H1 (cell line): ENCODE measurements at regions not wholly inside any gene's neighbourhood (a gene's known extent, or its start where the extent isn't known, plus 50 kb on each side); places are given as distances from the start of the nearest gene placed in this dataset.

Experiments used
- CTCF ChIP-seq, 3 experiments: IDR thresholded peaks; 1 replicate in 2 of 3; 2 replicates in 1 of 3; pipeline versions ENCODE4 v1.5.1 to v1.6.1; 2011; ENCODE audit warnings: low read length in 3 of 3, mild to moderate bottlenecking in 3 of 3, inconsistent platforms in 2 of 3, low read depth in 1 of 3, moderate library complexity in 1 of 3; ENCODE audit not compliant: insufficient read depth in 1 of 3; ENCODE audit errors: control extremely low read depth in 1 of 3
- EZH2 ChIP-seq: fragments of 200-600 bp; sonication (generic); IDR thresholded peaks from 2 replicates; pipeline ENCODE4 v1.7.1; 2012; ENCODE audit warnings: low read depth, mild to moderate bottlenecking, moderate library complexity, low read length, inconsistent platforms; ENCODE audit not compliant: severe bottlenecking
- GTF2F1 ChIP-seq: IDR thresholded peaks from 2 replicates; pipeline ENCODE4 v1.6.1; 2012; ENCODE audit warnings: low read depth, low read length, improper control_type of control experiment, borderline replicate concordance
- JUND ChIP-seq: IDR thresholded peaks from 2 replicates; pipeline ENCODE4 v1.6.1; 2011; ENCODE audit warnings: mild to moderate bottlenecking, improper control_type of control experiment, low read length
- NANOG ChIP-seq: IDR thresholded peaks from 2 replicates; pipeline ENCODE4 v1.6.1; 2011; ENCODE audit warnings: low read length, low read depth, mild to moderate bottlenecking, inconsistent platforms; ENCODE audit not compliant: insufficient read depth, poor library complexity, severe bottlenecking
- SIN3A ChIP-seq, 2 experiments: IDR thresholded peaks in 1 of 2; conservative IDR thresholded peaks in 1 of 2; 2 replicates each; pipeline ENCODE4 v1.6.1; 2011 to 2012; ENCODE audit warnings: low read length in 2 of 2, improper control_type of control experiment in 1 of 2, low read depth in 1 of 2, mild to moderate bottlenecking in 1 of 2
- SUZ12 ChIP-seq: fragments of 200-600 bp; sonication (generic); IDR thresholded peaks from 2 replicates; pipeline ENCODE4 v1.6.1; 2012; ENCODE audit warnings: mild to moderate bottlenecking, inconsistent platforms, low read length, moderate library complexity, mixed read lengths
- TCF12 ChIP-seq: IDR thresholded peaks from 2 replicates; pipeline ENCODE4 v1.6.1; 2011; ENCODE audit warnings: low read depth, mild to moderate bottlenecking, low read length
- ZNF274 ChIP-seq: IDR thresholded peaks from 2 replicates; pipeline ENCODE4 v1.7.0; 2012; ENCODE audit warnings: low read length, borderline replicate concordance; ENCODE audit errors: extremely low read depth

GRCh38 chr6:165129086-165129485 lies 180.3 kb downstream of the C6orf118 start:
- TF ChIP-seq EZH2 (no peak), CTCF (IDR thresholded peaks at IDR 0.05; ENCODE audit: control extremely low read depth in 1 of 3, insufficient read depth in 1 of 3, low read depth in 1 of 3, low read length in 3 of 3) (no peak), GTF2F1 (no peak), JUND (no peak), ZNF274 (no peak), SIN3A (conservative IDR thresholded peaks at IDR 0.05 in 1 of 2, IDR thresholded peaks at IDR 0.05 in 1 of 2; ENCODE audit: low read depth in 1 of 2, low read length in 2 of 2) (no peak), TCF12 (no peak), SUZ12 (no peak), NANOG (no peak)
